ENCODE measurements at regions not wholly inside any gene's neighbourhood (a gene's known extent, or its start where the extent isn't known, plus 50 kb on each side); places are given as distances from the start of the nearest gene placed in this dataset.

- H3K4me3 ChIP-seq, result no peak overlapping the region
- CTCF ChIA-PET (ENCODE audit: low intra/inter-chr PET ratio), result interaction anchor here (0.6 kb wide), 1 partner anchor 199 kb away, joined by 4 read pairs; no protein-coding TSS in a partner anchor
- WGBS (ENCODE audit: insufficient coverage, low coverage, missing lambda C conversion rate), result 0% methylated on average over 13 of the region's 20 CpGs
These were observed 208.2 kb upstream of the FOXN3 start for GRCh38 chr14:89625244-89625713.

More at GRCh38 chr14:89625244-89625713, 208.2 kb upstream of the FOXN3 start:
- no peaks in the 10 kb centered on the region for H3K4me1 ChIP-seq (replicated peaks in 1 of 2; ENCODE audit: control insufficient read depth in 2 of 2, insufficient read depth in 2 of 2, low read length in 2 of 2)
- H2AFZ ChIP-seq (ENCODE audit: low read depth, low read length), result no peak overlapping the region
- H3K36me3 ChIP-seq (ENCODE audit: control insufficient read depth, insufficient read depth, low read length), result no peaks in the 10 kb centered on the region
- intact Hi-C loops (cut with micrococcal nuclease) (no loop called here), in situ Hi-C loops (cut with MboI) (no loop called here)
- no peaks in the 10 kb centered on the region for H3K79me2 ChIP-seq (ENCODE audit: control insufficient read depth, insufficient read depth, low read length)
- H3K9me1 ChIP-seq (ENCODE audit: control insufficient read depth, insufficient read depth, low read length), result no peaks in the 10 kb centered on the region
- H3K9me3 ChIP-seq (replicated peaks; ENCODE audit: control insufficient read depth, insufficient read depth, low read depth, low read length), result no peaks in the 10 kb centered on the region
- no TSS peak for BruUV-seq (replicated peaks)
- no peak overlapping the region for H3K27ac ChIP-seq (ENCODE audit: extremely low read depth, low read depth, low read length)
- no peak overlapping the region for H3K9ac ChIP-seq (ENCODE audit: insufficient read depth in 1 of 2, low read depth in 2 of 2, low read length in 2 of 2)
- ATAC-seq (no peak), FAIRE-seq (no peak), DNase-seq (ENCODE audit: extremely low read depth in 1 of 4, low spot score in 3 of 4) (no peak)
- no peaks in the 10 kb centered on the region for H4K20me1 ChIP-seq (replicated peaks; ENCODE audit: control insufficient read depth, insufficient read depth, low read length)
- POLR2A ChIA-PET, result no interaction called here
- peaks cover 0 to 16% of the 10 kb centered on the region in 2 experiments; a peak in 3 of 5 replicates for H3K27me3 ChIP-seq (ENCODE audit: control insufficient read depth in 2 of 2, insufficient read depth in 2 of 2, low read length in 2 of 2)
- H3K4me2 ChIP-seq (ENCODE audit: insufficient read depth, low read length), result no peak overlapping the region
- TF ChIP-seq, protein P1, sequence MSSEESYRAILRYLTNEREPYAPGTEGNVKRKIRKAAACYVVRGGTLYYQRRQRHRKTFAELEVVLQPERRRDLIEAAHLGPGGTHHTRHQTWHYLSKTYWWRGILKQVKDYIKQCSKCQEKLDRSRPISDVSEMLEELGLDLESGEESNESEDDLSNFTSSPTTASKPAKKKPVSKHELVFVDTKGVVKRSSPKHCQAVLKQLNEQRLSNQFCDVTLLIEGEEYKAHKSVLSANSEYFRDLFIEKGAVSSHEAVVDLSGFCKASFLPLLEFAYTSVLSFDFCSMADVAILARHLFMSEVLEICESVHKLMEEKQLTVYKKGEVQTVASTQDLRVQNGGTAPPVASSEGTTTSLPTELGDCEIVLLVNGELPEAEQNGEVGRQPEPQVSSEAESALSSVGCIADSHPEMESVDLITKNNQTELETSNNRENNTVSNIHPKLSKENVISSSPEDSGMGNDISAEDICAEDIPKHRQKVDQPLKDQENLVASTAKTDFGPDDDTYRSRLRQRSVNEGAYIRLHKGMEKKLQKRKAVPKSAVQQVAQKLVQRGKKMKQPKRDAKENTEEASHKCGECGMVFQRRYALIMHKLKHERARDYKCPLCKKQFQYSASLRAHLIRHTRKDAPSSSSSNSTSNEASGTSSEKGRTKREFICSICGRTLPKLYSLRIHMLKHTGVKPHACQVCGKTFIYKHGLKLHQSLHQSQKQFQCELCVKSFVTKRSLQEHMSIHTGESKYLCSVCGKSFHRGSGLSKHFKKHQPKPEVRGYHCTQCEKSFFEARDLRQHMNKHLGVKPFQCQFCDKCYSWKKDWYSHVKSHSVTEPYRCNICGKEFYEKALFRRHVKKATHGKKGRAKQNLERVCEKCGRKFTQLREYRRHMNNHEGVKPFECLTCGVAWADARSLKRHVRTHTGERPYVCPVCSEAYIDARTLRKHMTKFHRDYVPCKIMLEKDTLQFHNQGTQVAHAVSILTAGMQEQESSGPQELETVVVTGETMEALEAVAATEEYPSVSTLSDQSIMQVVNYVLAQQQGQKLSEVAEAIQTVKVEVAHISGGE (CRISPR knock-in tag; IDR thresholded peaks at IDR 0.05), result no peak
- TF ChIP-seq ZNF764 (CRISPR knock-in tag; IDR thresholded peaks at IDR 0.05; ENCODE audit: low read depth) (no peak), ZNF696 (CRISPR knock-in tag; conservative IDR thresholded peaks at IDR 0.05) (no peak), SUPT5H (IDR thresholded peaks at IDR 0.05) (no peak), NR2F6 (CRISPR knock-in tag; IDR thresholded peaks at IDR 0.05) (no peak)
